Thyroid gland (tissue), 4 donors: ENCODE measurements at regions not wholly inside any gene's neighbourhood (a gene's known extent, or its start where the extent isn't known, plus 50 kb on each side); places are given as distances from the start of the nearest gene placed in this dataset.

Experiments
- DNase-seq, 2 donors: peaks; one replicate each; pipeline ENCODE4 v3.0.0-alpha.2; 2019
- H3K27ac ChIP-seq, 3 donors: fragments of 200-600 bp; sonication (generic); 1 replicate in 2 of 3; 2 replicates in 1 of 3; pipeline ENCODE4 v1.5.1; 2016 to 2019; ENCODE audit warnings: mild to moderate bottlenecking in 1 of 3, moderate library complexity in 1 of 3
- H3K27me3 ChIP-seq: fragments of 200-600 bp; sonication (generic); one replicate; pipeline ENCODE4 v1.5.1; 2019
- H3K36me3 ChIP-seq, 2 donors: fragments of 200-600 bp; sonication (generic); one replicate each; pipeline ENCODE4 v1.5.1; 2016 to 2019
- H3K4me1 ChIP-seq, 2 donors: fragments of 200-600 bp; sonication (generic); one replicate each; pipeline ENCODE4 v1.5.1; 2017 to 2019
- H3K4me3 ChIP-seq, 3 donors: fragments of 200-600 bp; sonication (generic); replicated peaks in 1 of 3; 1 replicate in 2 of 3; 2 replicates in 1 of 3; pipeline ENCODE4 v1.5.1; 2016; ENCODE audit warnings: mild to moderate bottlenecking in 1 of 3
- H3K9me3 ChIP-seq: fragments of 200-600 bp; sonication (generic); one replicate; pipeline ENCODE4 v1.5.1; 2017
- POLR2A ChIP-seq, 2 donors: fragments of 450-650 bp; IDR thresholded peaks; one replicate each; pipeline ENCODE4 v1.6.1; 2017; ENCODE audit warnings: antibody characterized with exemption in 2 of 2, mild to moderate bottlenecking in 2 of 2, moderate library complexity in 1 of 2
- WGBS, 2 donors: methylation state at CpG; one replicate each; pipeline ENCODE4 v1.1.5; 2017; 5-methylcytosine and 5-hydroxymethylcytosine counted together
- intact Hi-C: fragments of 100-400 bp; cut with DNase I; formaldehyde crosslinking; loops from one replicate; pipeline ENCODE4 v1.15.1; 2023
- TF ChIP-seq, protein P1 (sequence below), 6 experiments: fragments of 200-600 bp in 3 of 6; fragments of 450-650 bp in 3 of 6; sonication (generic) in 3 of 6; IDR thresholded peaks; one replicate each; pipeline ENCODE4 v1.5.1; 2016 to 2019; ENCODE audit warnings: antibody characterized with exemption in 6 of 6, mild to moderate bottlenecking in 2 of 6, inconsistent platforms in 1 of 6, moderate library complexity in 1 of 6

DNA sequence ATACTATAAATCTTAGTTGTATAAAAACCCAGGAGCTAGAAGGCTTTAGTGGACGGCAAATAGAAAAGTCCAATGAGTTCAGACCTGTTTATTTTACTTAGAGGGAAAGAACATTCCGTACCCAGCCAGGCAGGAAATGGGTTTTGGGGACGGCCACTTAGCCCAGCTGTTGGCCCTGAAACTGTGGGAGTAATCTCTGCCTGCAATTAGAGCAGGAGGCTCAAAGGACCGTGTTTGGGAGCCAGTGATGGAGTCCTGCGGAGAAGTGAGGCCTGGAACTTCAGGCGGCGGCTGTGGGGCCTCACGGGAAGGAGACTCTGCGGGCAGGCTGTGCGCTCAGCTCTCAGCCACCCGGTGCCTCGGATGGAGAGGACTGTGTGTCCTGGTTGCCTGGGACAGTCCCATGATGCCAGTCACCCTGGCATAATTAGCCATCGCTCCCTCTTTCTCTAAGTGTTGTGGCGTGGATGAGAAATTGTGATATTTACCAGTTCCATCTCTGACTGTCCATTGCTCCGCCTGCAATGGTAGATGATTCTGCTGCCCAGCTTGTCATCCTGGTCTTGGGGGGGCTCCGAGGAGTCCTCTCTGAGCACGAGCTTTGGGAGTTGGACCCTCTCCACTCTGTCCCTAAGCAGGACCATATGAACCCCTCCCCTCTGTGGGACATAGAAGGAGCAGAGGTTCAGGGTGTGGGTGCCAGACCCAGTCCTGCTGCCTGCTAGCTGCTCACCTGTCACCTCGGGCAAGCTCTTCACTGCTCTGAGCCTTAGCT, 530.3 kb downstream of the TBC1D22A start:
- WGBS, 2 donors, result 44 to 51% methylated on average over 11 to 18 of the region's 18 CpGs
- Histone ChIP-seq H3K4me3 (no peak overlapping the region), H3K36me3 (no peaks in the 10 kb centered on the region), H3K4me1 (peaks cover 23 to 35% of the 10 kb centered on the region in 2 donors), H3K27ac (peak overlapping the region; percentile 87 to 94 (median 90)), H3K27me3 (no peaks in the 10 kb centered on the region), H3K9me3 (no peaks in the 10 kb centered on the region)
- TF ChIP-seq POLR2A (IDR thresholded peaks at IDR 0.05), result peak in 1 of 2 donors; percentile 31
- TF ChIP-seq, protein P1, sequence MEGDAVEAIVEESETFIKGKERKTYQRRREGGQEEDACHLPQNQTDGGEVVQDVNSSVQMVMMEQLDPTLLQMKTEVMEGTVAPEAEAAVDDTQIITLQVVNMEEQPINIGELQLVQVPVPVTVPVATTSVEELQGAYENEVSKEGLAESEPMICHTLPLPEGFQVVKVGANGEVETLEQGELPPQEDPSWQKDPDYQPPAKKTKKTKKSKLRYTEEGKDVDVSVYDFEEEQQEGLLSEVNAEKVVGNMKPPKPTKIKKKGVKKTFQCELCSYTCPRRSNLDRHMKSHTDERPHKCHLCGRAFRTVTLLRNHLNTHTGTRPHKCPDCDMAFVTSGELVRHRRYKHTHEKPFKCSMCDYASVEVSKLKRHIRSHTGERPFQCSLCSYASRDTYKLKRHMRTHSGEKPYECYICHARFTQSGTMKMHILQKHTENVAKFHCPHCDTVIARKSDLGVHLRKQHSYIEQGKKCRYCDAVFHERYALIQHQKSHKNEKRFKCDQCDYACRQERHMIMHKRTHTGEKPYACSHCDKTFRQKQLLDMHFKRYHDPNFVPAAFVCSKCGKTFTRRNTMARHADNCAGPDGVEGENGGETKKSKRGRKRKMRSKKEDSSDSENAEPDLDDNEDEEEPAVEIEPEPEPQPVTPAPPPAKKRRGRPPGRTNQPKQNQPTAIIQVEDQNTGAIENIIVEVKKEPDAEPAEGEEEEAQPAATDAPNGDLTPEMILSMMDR (IDR thresholded peaks at IDR 0.05), result no peak
- intact Hi-C loops, result no loop called here
- peak; percentile 81 to 83 for DNase-seq

DNA sequence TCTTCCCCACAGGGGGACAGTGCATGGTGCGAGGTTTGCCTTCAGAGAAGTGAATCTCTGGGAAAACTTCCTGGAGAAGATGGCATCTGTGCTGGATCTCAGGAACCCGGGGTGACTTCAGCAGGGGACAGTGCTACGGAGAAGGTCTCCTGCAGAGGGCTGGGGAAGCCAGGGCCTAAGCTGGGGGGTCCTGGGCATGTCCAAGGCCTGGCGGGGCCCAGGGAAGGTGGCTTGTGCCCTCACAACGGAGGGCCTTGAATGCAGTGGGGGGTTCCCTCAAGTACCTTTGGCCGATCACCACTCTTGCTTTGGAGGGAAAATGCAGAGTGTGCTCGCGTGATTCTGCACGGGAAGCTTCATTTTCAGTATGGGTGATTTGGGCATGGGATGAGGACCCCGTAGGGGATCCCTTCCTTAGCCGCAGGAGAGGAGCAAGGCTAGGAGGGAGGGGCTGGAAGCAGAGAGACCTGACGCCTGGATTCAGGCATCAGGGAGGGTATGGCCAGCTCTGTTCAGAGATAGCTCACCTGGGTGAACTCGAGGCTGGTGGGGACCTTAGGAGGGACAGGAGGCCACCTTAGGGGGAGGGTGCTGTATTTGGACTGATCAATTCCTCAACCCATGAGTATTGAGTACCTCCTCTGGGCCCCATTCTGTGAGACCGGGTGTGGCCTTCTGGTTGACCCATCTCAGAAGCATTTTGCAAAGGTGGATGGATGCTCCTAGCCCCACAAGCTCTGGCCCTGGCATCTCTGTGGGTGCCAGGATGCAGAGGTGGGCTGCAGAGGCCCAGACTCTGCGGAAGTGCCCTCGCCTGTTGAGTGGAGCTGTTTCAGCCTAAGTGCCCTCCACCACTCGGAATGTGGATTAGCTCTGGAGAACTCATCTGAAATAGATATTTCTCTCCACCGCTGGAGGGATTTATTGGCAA, 529.4 kb downstream of the TBC1D22A start:
- H3K4me1 ChIP-seq, result peaks cover 23 to 43% of the 10 kb centered on the region in 2 donors
- DNase-seq, result peak; percentile 34 to 36
- no peak overlapping the region for H3K4me3 ChIP-seq
- H3K36me3 ChIP-seq, result no peaks in the 10 kb centered on the region
- H3K27ac ChIP-seq, result peak overlapping the region; percentile 87 to 94 (median 90)
- intact Hi-C loops, result no loop called here
- H3K27me3 ChIP-seq, result no peaks in the 10 kb centered on the region
- TF ChIP-seq POLR2A (IDR thresholded peaks at IDR 0.05), result no peak
- TF ChIP-seq, protein P1 (IDR thresholded peaks at IDR 0.05), result no peak
- no peaks in the 10 kb centered on the region for H3K9me3 ChIP-seq
- 75 to 88% methylated on average over 14 to 17 of the region's 18 CpGs for WGBS, 2 donors

DNA sequence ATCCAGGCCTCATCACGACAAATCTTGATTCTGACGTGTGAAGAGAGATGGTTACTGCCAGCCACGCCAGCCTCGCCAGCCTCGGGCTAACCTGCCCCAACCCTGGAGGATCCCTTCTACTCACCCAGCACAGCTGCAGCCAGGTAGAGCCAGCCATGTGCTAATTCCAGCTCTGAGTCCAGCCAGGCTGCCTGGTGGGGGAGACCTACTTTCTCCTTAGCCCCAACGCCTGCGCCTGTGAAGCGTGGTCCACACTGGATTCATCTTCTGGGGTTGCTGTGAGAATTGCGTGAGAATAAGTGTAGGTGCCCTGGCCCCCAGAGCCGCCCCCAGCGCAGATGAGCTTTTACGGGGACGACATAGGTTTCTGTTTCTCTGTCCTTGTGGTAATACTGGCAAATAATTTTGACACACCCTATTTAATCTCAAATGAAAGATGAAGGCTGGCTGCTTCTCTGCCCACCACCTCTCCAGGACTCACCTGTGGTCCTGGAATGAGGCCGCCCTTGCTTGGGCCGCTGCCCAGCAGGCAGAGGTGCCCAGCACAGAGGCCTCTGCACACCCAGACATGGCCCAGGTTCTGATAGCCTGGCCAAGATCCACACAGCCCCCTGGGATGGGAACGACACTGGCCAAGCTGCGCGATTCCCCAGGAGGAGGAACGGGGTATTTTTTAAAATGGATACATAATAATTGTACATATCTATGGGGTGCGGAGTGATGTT, 528.4 kb downstream of the TBC1D22A start:
- WGBS, 2 donors, result 83 to 90% methylated on average over 19 to 20 of the region's 20 CpGs

DNA sequence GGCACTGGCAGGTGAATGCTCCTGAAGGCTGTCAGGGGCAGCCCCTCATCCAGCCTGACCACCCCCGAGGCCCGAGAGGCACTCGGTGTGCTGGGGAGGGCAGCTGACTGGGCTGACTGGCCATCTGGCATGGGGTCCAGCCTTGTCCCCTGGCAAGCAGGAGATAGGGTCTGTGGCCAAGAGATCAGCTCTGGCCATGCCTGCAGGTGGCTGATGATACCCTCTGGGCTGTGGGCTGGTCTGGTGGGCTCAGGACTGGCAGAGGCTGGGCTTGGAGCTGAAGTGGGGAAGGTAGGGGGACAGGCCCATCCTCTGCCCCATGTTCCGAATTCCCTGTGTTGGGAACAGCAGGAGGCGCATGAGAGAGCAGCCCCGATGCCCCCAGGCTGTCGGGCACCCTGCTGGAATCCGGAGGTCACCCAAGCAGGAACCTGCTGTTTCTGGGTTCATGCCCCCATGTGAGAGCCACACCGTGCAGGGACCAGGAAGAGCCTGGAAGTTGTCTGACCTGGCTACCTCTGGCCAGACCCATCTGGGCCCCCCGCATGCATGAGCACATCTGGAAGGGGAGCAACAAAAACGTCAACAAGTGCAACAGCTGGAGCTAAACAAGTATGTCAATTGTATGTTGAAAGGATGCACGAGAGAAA, 527.0 kb downstream of the TBC1D22A start:
- intact Hi-C loops, result no loop called here
- Histone ChIP-seq H3K4me1 (peaks cover 23 to 43% of the 10 kb centered on the region in 2 donors), H3K27me3 (no peaks in the 10 kb centered on the region)

More for the DNA sequence above, 528.4 kb downstream of the TBC1D22A start:
- intact Hi-C loops, result no loop called here
- H3K4me1 ChIP-seq, result peaks cover 23 to 43% of the 10 kb centered on the region in 2 donors
- TF ChIP-seq, protein P1 (IDR thresholded peaks at IDR 0.05), result no peak
- no peak for TF ChIP-seq POLR2A (IDR thresholded peaks at IDR 0.05)
- no peaks in the 10 kb centered on the region for H3K27me3 ChIP-seq
- DNase-seq, result no peak
- H3K36me3 ChIP-seq, result no peaks in the 10 kb centered on the region
- no peak overlapping the region for H3K4me3 ChIP-seq
- H3K9me3 ChIP-seq, result no peaks in the 10 kb centered on the region
- peak overlapping the region in 1 of 3 donors; percentile 87 for H3K27ac ChIP-seq

More for the DNA sequence above, 527.0 kb downstream of the TBC1D22A start:
- no peak overlapping the region for H3K4me3 ChIP-seq
- H3K36me3 ChIP-seq, result no peaks in the 10 kb centered on the region
- no peak overlapping the region for H3K27ac ChIP-seq
- no peaks in the 10 kb centered on the region for H3K9me3 ChIP-seq
- TF ChIP-seq, protein P1 (IDR thresholded peaks at IDR 0.05), result no peak
- TF ChIP-seq POLR2A (IDR thresholded peaks at IDR 0.05), result no peak
- WGBS, 2 donors, result 84 to 86% methylated on average over 9 to 12 of the region's 12 CpGs
- no peak for DNase-seq
